ENCODE measurements at regions not wholly inside any gene's neighbourhood (a gene's known extent, or its start where the extent isn't known, plus 50 kb on each side); places are given as distances from the start of the nearest gene placed in this dataset.
A peak's percentile ranks its signal among the peaks of the same experiment; 100 is the strongest.

GRCh38 chr4:38189445-38189844 is 229.2 kb downstream of the PTTG2 start:
- DNase-seq = no peak

GRCh38 chr4:38190717-38191178 is 230.6 kb downstream of the PTTG2 start:
- no peak for DNase-seq

DNA sequence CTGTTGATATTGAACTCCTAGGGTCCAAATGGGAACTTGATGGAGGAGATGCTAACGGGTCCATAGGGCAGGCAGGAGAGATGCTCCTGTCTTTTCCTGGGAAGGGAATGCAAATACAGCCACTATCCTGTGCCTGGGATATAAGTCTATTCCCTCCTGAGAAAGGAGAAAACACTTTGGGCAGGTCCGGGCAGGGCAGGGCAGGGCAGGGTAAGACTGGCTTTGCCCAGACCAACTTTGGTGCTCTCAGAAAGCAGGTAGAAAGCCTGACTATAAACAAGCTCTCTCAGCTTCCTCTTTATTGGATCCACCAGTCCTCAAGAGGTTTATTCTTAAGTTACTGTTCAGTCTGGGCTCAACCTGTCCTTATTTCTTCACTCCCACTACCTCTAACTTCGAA is 232.3 kb downstream of the PTTG2 start:
- no peak for DNase-seq

- no peak for DNase-seq
Measured at GRCh38 chr4:38193236-38193863, 233.2 kb downstream of the PTTG2 start.

DNA sequence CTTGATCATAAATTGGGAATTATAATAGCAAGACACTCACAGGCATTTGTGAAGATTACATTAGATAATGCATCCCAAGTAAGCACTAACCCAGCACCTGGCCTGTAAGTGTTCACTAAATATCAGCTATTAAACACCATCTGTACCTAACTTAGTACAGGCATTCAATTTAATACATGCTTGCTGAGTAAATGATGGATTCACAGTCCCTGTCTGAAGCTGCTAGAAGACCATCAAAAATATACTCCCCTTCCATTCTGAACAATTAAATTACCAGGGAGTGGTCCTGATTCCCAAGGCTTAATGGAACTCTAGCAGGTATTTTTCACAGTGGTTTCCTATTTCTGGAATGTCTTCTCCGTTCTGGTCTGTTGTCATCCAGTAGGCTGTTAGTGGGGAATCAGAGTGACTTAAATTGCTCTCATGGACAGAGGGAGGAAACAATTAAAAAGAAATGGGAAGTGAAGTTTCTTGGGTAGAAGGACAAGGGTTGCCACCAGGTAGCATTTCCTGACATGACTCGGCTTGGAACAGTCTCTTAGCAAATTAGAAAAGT is 233.9 kb downstream of the PTTG2 start:
- DNase-seq = no peak

- no peak for DNase-seq
Measured at GRCh38 chr4:38195486-38195885, 235.3 kb downstream of the PTTG2 start.

GRCh38 chr4:38195911-38196310 is 235.7 kb downstream of the PTTG2 start:
- DNase-seq = no peak

GRCh38 chr4:38202242-38202641 is 242.0 kb downstream of the PTTG2 start:
- DNase-seq = no peak

GRCh38 chr4:38203609-38204008 is 243.4 kb downstream of the PTTG2 start:
- no peak for DNase-seq

GRCh38 chr4:38204339-38205035 is 244.3 kb downstream of the PTTG2 start:
- DNase-seq = no peak

- DNase-seq = no peak
Measured at GRCh38 chr4:38205261-38205660, 245.1 kb downstream of the PTTG2 start.

GRCh38 chr4:38207110-38207457 is 246.9 kb downstream of the PTTG2 start:
- DNase-seq = no peak

DNA sequence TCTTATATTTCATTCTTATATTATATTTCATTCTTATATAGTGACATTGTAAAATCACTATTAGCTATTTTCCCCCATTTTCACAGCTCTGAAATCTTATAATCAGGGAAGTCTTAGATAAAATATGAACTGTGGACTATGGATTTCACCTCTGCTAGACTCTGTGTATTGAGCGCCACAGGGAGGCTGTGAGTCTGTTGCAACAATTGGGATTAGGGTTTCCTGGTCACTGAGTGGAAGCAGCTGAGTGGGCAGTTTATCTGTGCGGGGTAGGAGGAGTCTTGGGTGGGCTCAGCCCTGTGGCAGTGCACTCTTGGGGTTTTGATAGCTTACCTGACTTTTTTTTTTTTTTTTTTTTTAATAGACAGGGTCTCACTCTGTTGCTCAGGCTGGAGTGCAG is 249.5 kb downstream of the PTTG2 start:
- DNase-seq = no peak

GRCh38 chr4:38210396-38211114 is 250.4 kb downstream of the PTTG2 start:
- no peak for DNase-seq

- DNase-seq = no peak
Measured at GRCh38 chr4:38211885-38212284, 251.7 kb downstream of the PTTG2 start.

- DNase-seq = no peak
Measured at GRCh38 chr4:38213083-38213805, 253.0 kb downstream of the PTTG2 start.

DNA sequence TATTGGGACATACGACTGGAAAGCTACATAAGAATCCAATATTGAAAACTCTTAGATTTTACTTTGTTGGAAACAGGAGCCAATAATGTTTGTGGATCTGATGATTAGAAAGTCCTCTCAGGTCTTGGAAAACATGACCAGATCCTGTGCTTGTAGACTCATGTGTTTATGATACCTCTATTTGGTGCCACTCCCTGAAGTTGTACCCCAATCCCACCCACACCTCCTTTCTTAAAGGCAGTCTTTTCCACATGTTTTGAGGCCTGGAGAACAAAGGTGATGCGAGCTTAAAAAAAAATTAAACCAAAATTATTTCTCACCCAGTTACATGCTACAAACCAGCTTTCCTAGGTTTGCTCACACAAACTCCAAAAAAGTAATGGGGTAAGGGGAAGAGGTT is 262.7 kb downstream of the PTTG2 start:
- no peak for DNase-seq

DNA sequence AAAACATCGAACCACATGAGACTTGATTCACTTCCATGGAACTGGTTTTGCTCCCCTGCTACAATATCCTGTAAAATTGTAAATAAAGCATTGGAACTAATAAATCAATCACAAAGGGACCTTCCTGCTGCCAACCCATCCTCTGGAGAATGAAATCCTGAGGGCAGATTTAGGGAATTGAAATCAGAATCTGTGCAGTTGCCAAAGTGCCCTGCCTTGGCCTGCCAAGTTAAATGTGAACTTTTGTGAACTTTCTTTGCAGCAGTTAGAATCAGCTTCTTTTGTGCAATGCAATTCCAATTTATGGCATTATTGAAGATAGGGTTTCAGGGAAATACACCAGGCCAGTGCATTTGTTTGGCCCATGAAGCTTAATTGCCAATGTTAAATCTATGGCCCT is 263.1 kb downstream of the PTTG2 start:
- no peak for DNase-seq

- no peak for DNase-seq
Measured at GRCh38 chr4:38223782-38224236, 263.6 kb downstream of the PTTG2 start.

GRCh38 chr4:38224850-38225249 is 264.7 kb downstream of the PTTG2 start:
- DNase-seq = no peak

- DNase-seq = no peak
Measured at GRCh38 chr4:38226170-38226569, 266.0 kb downstream of the PTTG2 start.

GRCh38 chr4:38230121-38230801 is 270.1 kb downstream of the PTTG2 start:
- DNase-seq = peak; percentile 62 to 77
